Spleen (tissue), 11 donors: ENCODE measurements at regions not wholly inside any gene's neighbourhood (a gene's known extent, or its start where the extent isn't known, plus 50 kb on each side); places are given as distances from the start of the nearest gene placed in this dataset.

Experiments used
- DNase-seq: peaks from one replicate; pipeline ENCODE4 v3.0.0-alpha.2; 2020
- H3K27ac ChIP-seq, 8 donors: fragments of 200-600 bp; sonication (generic) in 7 of 8; 1 replicate in 4 of 8; 2 replicates in 4 of 8; pipeline versions ENCODE4 v1.5.0 to v1.8.0; 2016 to 2021; ENCODE audit warnings: inconsistent platforms in 4 of 8, mild to moderate bottlenecking in 4 of 8, moderate library complexity in 1 of 8
- H3K27me3 ChIP-seq, 7 donors: fragments of 200-600 bp; sonication (generic) in 6 of 7; replicated peaks in 1 of 7; 1 replicate in 4 of 7; 2 replicates in 3 of 7; pipeline versions ENCODE4 v1.5.0 to v1.8.0; 2016 to 2021; ENCODE audit warnings: inconsistent platforms in 3 of 7, mild to moderate bottlenecking in 1 of 7
- H3K36me3 ChIP-seq, 6 donors: fragments of 200-600 bp; sonication (generic) in 5 of 6; 1 replicate in 4 of 6; 2 replicates in 2 of 6; pipeline versions ENCODE4 v1.5.0 to v1.8.0; 2016 to 2021; ENCODE audit warnings: inconsistent platforms in 2 of 6
- H3K4me1 ChIP-seq, 6 donors: fragments of 200-600 bp; sonication (generic) in 5 of 6; 1 replicate in 3 of 6; 2 replicates in 3 of 6; pipeline versions ENCODE4 v1.5.0 to v1.8.0; 2016 to 2021; ENCODE audit warnings: inconsistent platforms in 3 of 6
- H3K4me3 ChIP-seq, 8 donors: fragments of 200-600 bp; sonication (generic) in 7 of 8; 1 replicate in 4 of 8; 2 replicates in 4 of 8; pipeline versions ENCODE4 v1.5.0 to v1.8.0; 2016 to 2021; ENCODE audit warnings: inconsistent platforms in 4 of 8, mild to moderate bottlenecking in 4 of 8, moderate library complexity in 2 of 8
- H3K9me3 ChIP-seq, 8 donors: fragments of 200-600 bp; sonication (generic) in 7 of 8; 1 replicate in 4 of 8; 2 replicates in 4 of 8; pipeline versions ENCODE4 v1.5.0 to v1.8.0; 2016 to 2021; ENCODE audit warnings: inconsistent platforms in 4 of 8
- POLR2A ChIP-seq, 3 donors: fragments of 450-650 bp; IDR thresholded peaks; one replicate each; pipeline ENCODE4 v1.5.1; 2017; ENCODE audit warnings: antibody characterized with exemption in 3 of 3, mild to moderate bottlenecking in 1 of 3
- POLR2AphosphoS5 ChIP-seq, 3 donors: sonication (generic); formaldehyde crosslinking; IDR thresholded peaks; one replicate each; pipeline ENCODE4 v1.5.1; 2017; ENCODE audit warnings: antibody characterized with exemption in 3 of 3
- WGBS, 5 donors: extraction: QIAGEN DNeasy Blood & Tissue Kit in 3 of 5; methylation state at CpG; one replicate each; pipeline versions ENCODE4 v1.1.5 to v1.1.7; 2013 to 2018; 5-methylcytosine and 5-hydroxymethylcytosine counted together
- intact Hi-C: fragments of 100-400 bp; cut with DNase I; formaldehyde crosslinking; loops from one replicate; pipeline ENCODE4 v1.15.0; 2023; ENCODE audit warnings: low total_unique reads
- small RNA-seq, 4 donors: library from RNA; depleted of rRNA; stranded (forward); fragments of <200 nt; gene quantifications; one replicate each; pipeline ENCODE3, GENCODE V24; 2016
- TF ChIP-seq, protein P1 (sequence below), 11 experiments: fragments of 200-600 bp in 7 of 11; fragments of 450-650 bp in 4 of 11; sonication (generic) in 4 of 11; IDR thresholded peaks in 8 of 11; conservative IDR thresholded peaks in 3 of 11; 1 replicate in 7 of 11; 2 replicates in 4 of 11; pipeline versions ENCODE4 v1.4.0 to v1.8.0; 2016 to 2021; ENCODE audit warnings: antibody characterized with exemption in 11 of 11, inconsistent platforms in 4 of 11, mild to moderate bottlenecking in 1 of 11
- donor health status: healthy with polysubstance abuse.
- donor health status: DM: no; HTN: no; CAD: no; lungs with moderate emphysema.
- donor health status: DM: no; HTN: no; CAD: no.
- donor health status: Bipolar disorder and iron deficiency.
- donor health status: healthy.
- donor health status: DM: no; HTN: no; CAD: no.
- donor health status: DM: yes; HTN: yes; CAD: no.

GRCh38 chr5:20446121-20446520 lies 458.1 kb upstream of the CDH18 start:
- H3K4me1 ChIP-seq = no peaks in the 10 kb centered on the region
- TF ChIP-seq POLR2AphosphoS5 (IDR thresholded peaks at IDR 0.05) (no peak), POLR2A (IDR thresholded peaks at IDR 0.05) (no peak)
- TF ChIP-seq, protein P1, sequence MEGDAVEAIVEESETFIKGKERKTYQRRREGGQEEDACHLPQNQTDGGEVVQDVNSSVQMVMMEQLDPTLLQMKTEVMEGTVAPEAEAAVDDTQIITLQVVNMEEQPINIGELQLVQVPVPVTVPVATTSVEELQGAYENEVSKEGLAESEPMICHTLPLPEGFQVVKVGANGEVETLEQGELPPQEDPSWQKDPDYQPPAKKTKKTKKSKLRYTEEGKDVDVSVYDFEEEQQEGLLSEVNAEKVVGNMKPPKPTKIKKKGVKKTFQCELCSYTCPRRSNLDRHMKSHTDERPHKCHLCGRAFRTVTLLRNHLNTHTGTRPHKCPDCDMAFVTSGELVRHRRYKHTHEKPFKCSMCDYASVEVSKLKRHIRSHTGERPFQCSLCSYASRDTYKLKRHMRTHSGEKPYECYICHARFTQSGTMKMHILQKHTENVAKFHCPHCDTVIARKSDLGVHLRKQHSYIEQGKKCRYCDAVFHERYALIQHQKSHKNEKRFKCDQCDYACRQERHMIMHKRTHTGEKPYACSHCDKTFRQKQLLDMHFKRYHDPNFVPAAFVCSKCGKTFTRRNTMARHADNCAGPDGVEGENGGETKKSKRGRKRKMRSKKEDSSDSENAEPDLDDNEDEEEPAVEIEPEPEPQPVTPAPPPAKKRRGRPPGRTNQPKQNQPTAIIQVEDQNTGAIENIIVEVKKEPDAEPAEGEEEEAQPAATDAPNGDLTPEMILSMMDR (IDR thresholded peaks at IDR 0.05 in 8 of 11, conservative IDR thresholded peaks at IDR 0.05 in 3 of 11) = no peak
- no peak for DNase-seq
- H3K27me3 ChIP-seq = no peaks in the 10 kb centered on the region
- H3K9me3 ChIP-seq = peaks cover 0 to 29% (median 3%) of the 10 kb centered on the region in 8 donors
- 81 to 90% (median 84%) methylated on average over 3 of the region's 3 CpGs for WGBS, 5 donors
- H3K4me3 ChIP-seq = no peak overlapping the region
- intact Hi-C loops = no loop called here
- H3K36me3 ChIP-seq = no peaks in the 10 kb centered on the region
- no peak overlapping the region for H3K27ac ChIP-seq

GRCh38 chr5:20445326-20445860 lies 457.4 kb upstream of the CDH18 start:
- no peaks in the 10 kb centered on the region for H3K4me1 ChIP-seq
- no peak overlapping the region for H3K27ac ChIP-seq
- H3K9me3 ChIP-seq = peaks cover 0 to 29% (median 3%) of the 10 kb centered on the region in 8 donors
- no peak overlapping the region for H3K4me3 ChIP-seq
- WGBS, 5 donors = 68 to 86% (median 71%) methylated on average over 1 of the region's 1 CpG
- H3K36me3 ChIP-seq = no peaks in the 10 kb centered on the region
- intact Hi-C loops = no loop called here
- H3K27me3 ChIP-seq = no peaks in the 10 kb centered on the region
- DNase-seq = no peak
- TF ChIP-seq POLR2AphosphoS5 (IDR thresholded peaks at IDR 0.05) = no peak
- TF ChIP-seq, protein P1 (IDR thresholded peaks at IDR 0.05 in 8 of 11, conservative IDR thresholded peaks at IDR 0.05 in 3 of 11) = no peak
- TF ChIP-seq POLR2A (IDR thresholded peaks at IDR 0.05) = no peak

DNA sequence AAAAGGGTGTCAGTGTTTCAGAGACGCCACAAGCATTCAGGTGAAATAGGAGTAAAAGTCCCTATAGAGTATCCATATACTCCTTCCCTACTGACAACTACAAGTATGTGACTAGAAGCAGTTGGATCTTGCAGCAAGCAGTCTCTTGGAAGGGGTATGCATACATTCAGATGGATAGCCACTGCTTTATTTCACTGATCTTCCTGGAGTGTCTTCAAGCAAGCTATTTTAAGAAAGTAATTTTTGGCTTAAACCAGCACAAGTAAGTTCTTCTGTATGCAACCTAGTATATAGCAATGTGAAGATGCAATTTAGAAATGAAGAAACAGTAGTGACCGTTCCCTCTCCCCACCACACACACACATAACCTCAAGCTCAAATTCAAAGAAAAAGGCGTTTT lies 446.8 kb upstream of the CDH18 start:
- no peaks in the 10 kb centered on the region for H3K9me3 ChIP-seq
- WGBS, 5 donors = 75 to 86% (median 81%) methylated on average over 3 of the region's 3 CpGs
- H3K4me1 ChIP-seq = no peaks in the 10 kb centered on the region
- TF ChIP-seq, protein P1 (IDR thresholded peaks at IDR 0.05 in 8 of 11, conservative IDR thresholded peaks at IDR 0.05 in 3 of 11) = no peak
- TF ChIP-seq POLR2A (IDR thresholded peaks at IDR 0.05) (no peak), POLR2AphosphoS5 (IDR thresholded peaks at IDR 0.05) (no peak)
- no peaks in the 10 kb centered on the region for H3K27me3 ChIP-seq
- H3K27ac ChIP-seq = no peak overlapping the region
- H3K36me3 ChIP-seq = no peaks in the 10 kb centered on the region
- no peak for DNase-seq
- H3K4me3 ChIP-seq = no peak overlapping the region
- intact Hi-C loops = no loop called here

- Histone ChIP-seq H3K27me3 (no peaks in the 10 kb centered on the region), H3K4me3 (no peak overlapping the region), H3K9me3 (peaks cover 0 to 14% (median 0%) of the 10 kb centered on the region in 8 donors), H3K27ac (no peak overlapping the region), H3K36me3 (no peaks in the 10 kb centered on the region), H3K4me1 (no peaks in the 10 kb centered on the region)
- WGBS, 5 donors = 56 to 73% (median 67%) methylated on average over 4 of the region's 4 CpGs
- DNase-seq = no peak
- TF ChIP-seq, protein P1 (IDR thresholded peaks at IDR 0.05 in 8 of 11, conservative IDR thresholded peaks at IDR 0.05 in 3 of 11) = no peak
- no peak for TF ChIP-seq POLR2A (IDR thresholded peaks at IDR 0.05)
- TF ChIP-seq POLR2AphosphoS5 (IDR thresholded peaks at IDR 0.05) = no peak
- intact Hi-C loops = no loop called here
Observed at GRCh38 chr5:20420991-20421595, 433.1 kb upstream of the CDH18 start.

Small RNA genes in the stretch of these regions (small RNA-seq; reads per million reads assigned to genes)
- gene AC091946.2 (0 reads per million in 4 donors), gene AC140172.1 (0 reads per million in 4 donors)
